ENCODE measurements at regions not wholly inside any gene's neighbourhood (a gene's known extent, or its start where the extent isn't known, plus 50 kb on each side); places are given as distances from the start of the nearest gene placed in this dataset.

- Histone ChIP-seq H3K4me3 (replicated peaks in 1 of 3; ENCODE audit: insufficient read depth in 1 of 3, low read depth in 1 of 3, low read length in 3 of 3) (no peak overlapping the region), H4K20me1 (replicated peaks; ENCODE audit: control insufficient read depth, extremely low read depth, insufficient read depth, low read length) (no peaks in the 10 kb centered on the region), H2AFZ (ENCODE audit: low read depth, low read length) (no peak overlapping the region), H3K27ac (ENCODE audit: insufficient read depth, low read depth, low read length) (no peak overlapping the region), H3K27me3 (ENCODE audit: control insufficient read depth in 2 of 2, insufficient read depth in 2 of 2, low read length in 2 of 2) (no peaks in the 10 kb centered on the region), H3K36me3 (ENCODE audit: control insufficient read depth in 2 of 2, extremely low read depth in 1 of 2, insufficient read depth in 2 of 2, low read length in 2 of 2) (no peaks in the 10 kb centered on the region), H3K4me2 (ENCODE audit: insufficient read depth, low read length) (no peak overlapping the region), H3K9ac (replicated peaks; ENCODE audit: extremely low read depth, insufficient read depth, low read length) (no peak overlapping the region), H3K4me1 (ENCODE audit: control insufficient read depth, extremely low read depth, insufficient read depth, low read length) (no peaks in the 10 kb centered on the region), H3K9me3 (replicated peaks; ENCODE audit: control insufficient read depth, insufficient read depth, low read length) (no peaks in the 10 kb centered on the region), H3K79me2 (ENCODE audit: control insufficient read depth, insufficient read depth, low read length) (no peaks in the 10 kb centered on the region), H3K9me1 (replicated peaks; ENCODE audit: control insufficient read depth, extremely low read depth, insufficient read depth, low read length) (no peaks in the 10 kb centered on the region)
- ChIA-PET CTCF (no interaction called here), POLR2A (no interaction called here)
- FAIRE-seq (no peak), DNase-seq (ENCODE audit: low read depth, low spot score) (no peak)
- dilution Hi-C loops (cut with MboI; ENCODE audit: extremely low pct_ligation_motif_present, low sequenced_read_pairs) (no loop called here), intact Hi-C loops (cut with micrococcal nuclease) (no loop called here)
- BruUV-seq (replicated peaks) = no TSS peak
- TF ChIP-seq GATA2 (IDR thresholded peaks at IDR 0.05; ENCODE audit: insufficient read depth, insufficient read length, low read depth, low read length) = no peak
- TF ChIP-seq POLR2AphosphoS5 (IDR thresholded peaks at IDR 0.05; ENCODE audit: insufficient read depth, low read depth, low read length) = no peak
- no peak for TF ChIP-seq EZH2 (IDR thresholded peaks at IDR 0.05; ENCODE audit: borderline replicate concordance, low read depth, low read length, severe bottlenecking)
- no peak for TF ChIP-seq POLR2A (IDR thresholded peaks at IDR 0.05; ENCODE audit: low read depth, low read length)
- no peak for TF ChIP-seq MYC (IDR thresholded peaks at IDR 0.05; ENCODE audit: low read depth, low read length)
- no peak for TF ChIP-seq FOS (IDR thresholded peaks at IDR 0.05; ENCODE audit: borderline replicate concordance, insufficient read depth, low read length)
- no peak for TF ChIP-seq JUN (IDR thresholded peaks at IDR 0.05; ENCODE audit: borderline replicate concordance, insufficient read depth, insufficient read length, low read depth)
- no peak for TF ChIP-seq CTCF (IDR thresholded peaks at IDR 0.05; ENCODE audit: extremely low read depth in 1 of 2, insufficient read depth in 1 of 2, low read depth in 1 of 2, low read length in 2 of 2)
- TF ChIP-seq MAX (IDR thresholded peaks at IDR 0.05; ENCODE audit: insufficient read depth, insufficient read length) = no peak
Observed at GRCh38 chr3:1929788-1930414, 168.8 kb upstream of the CNTN4 start.
